BLaER1 (cell line): ENCODE measurements at regions not wholly inside any gene's neighbourhood (a gene's known extent, or its start where the extent isn't known, plus 50 kb on each side); places are given as distances from the start of the nearest gene placed in this dataset.
A peak's percentile ranks its signal among the peaks of the same experiment; 100 is the strongest.

Experiments used
- H3K27ac ChIP-seq: shearing (Covaris generic); formaldehyde crosslinking; 2 replicates; pipeline ENCODE4 v1.8.1; 2022
- H3K27me3 ChIP-seq: shearing (Covaris generic); formaldehyde crosslinking; 2 replicates; pipeline ENCODE4 v1.8.1; 2022
- H3K36me3 ChIP-seq: shearing (Covaris generic); formaldehyde crosslinking; 2 replicates; pipeline ENCODE4 v1.8.1; 2022
- H3K4me1 ChIP-seq: shearing (Covaris generic); formaldehyde crosslinking; 2 replicates; pipeline ENCODE4 v1.8.1; 2022
- H3K4me2 ChIP-seq: shearing (Covaris generic); formaldehyde crosslinking; 2 replicates; pipeline ENCODE4 v1.8.1; 2022
- H3K4me3 ChIP-seq: shearing (Covaris generic); formaldehyde crosslinking; 2 replicates; pipeline ENCODE4 v1.8.1; 2022
- H3K9ac ChIP-seq: shearing (Covaris generic); formaldehyde crosslinking; 2 replicates; pipeline ENCODE4 v1.8.1; 2022
- H3K9me3 ChIP-seq: shearing (Covaris generic); formaldehyde crosslinking; 2 replicates; pipeline ENCODE4 v1.8.1; 2022
- H4K20me1 ChIP-seq: shearing (Covaris generic); formaldehyde crosslinking; 2 replicates; pipeline ENCODE4 v1.8.1; 2022
- Cebpa-rat ChIP-seq: shearing (Covaris generic); IDR thresholded peaks from 2 replicates; pipeline ENCODE4 v1.8.1; 2022

DNA sequence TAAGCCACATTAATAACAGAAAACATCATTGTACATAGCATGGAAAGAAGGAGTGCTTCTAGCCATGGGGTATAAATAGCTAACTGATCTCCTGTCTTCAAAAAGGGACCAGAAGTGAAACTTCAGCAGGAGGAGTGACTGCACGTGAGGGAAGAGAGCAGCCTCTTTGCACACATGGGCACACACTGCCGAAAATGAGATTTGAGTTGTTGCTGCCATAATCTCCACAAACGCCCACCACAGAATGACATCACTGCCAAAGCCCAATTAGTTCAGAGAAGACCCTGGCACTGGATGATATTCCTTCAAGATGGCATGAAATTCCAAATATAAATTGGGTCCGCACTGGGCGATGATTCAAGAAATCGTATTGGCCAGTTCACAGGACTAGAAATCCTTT lies 238.9 kb upstream of the NR4A3 start:
- Histone ChIP-seq H4K20me1 (no peaks in the 10 kb centered on the region), H3K27ac (no peak overlapping the region), H3K9me3 (peaks cover 8% of the 10 kb centered on the region; the same call in 1 of the 2 replicates), H3K4me2 (peak overlapping the region; percentile 42), H3K4me3 (no peak overlapping the region), H3K4me1 (peaks cover 20% of the 10 kb centered on the region), H3K27me3 (no peaks in the 10 kb centered on the region), H3K9ac (no peak overlapping the region), H3K36me3 (no peaks in the 10 kb centered on the region)
- no peak for TF ChIP-seq Cebpa-rat

DNA sequence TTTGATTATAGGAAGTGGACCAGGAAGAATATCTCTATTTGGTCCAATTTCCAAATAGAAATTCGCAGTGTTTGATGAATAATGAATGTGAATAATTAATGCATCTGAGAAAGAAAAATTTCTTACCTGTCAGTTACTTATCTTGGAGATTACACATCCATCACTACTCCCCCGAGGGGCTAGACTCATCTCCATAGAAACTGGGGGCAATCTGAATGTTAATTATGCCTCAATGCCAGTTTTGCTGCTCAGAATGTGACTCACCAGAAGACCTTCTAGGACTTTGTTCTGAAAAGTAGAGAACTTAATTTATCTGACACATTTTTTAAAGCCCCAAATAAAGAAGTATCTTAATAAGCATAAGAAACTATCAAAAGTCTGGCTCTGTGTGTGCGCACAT lies 233.4 kb upstream of the NR4A3 start:
- Histone ChIP-seq H3K27ac (no peak overlapping the region), H3K36me3 (no peaks in the 10 kb centered on the region), H3K4me1 (peaks cover 11% of the 10 kb centered on the region), H3K4me3 (no peak overlapping the region), H3K4me2 (no peak overlapping the region), H3K27me3 (no peaks in the 10 kb centered on the region), H4K20me1 (no peaks in the 10 kb centered on the region), H3K9me3 (peaks cover 14% of the 10 kb centered on the region), H3K9ac (no peak overlapping the region)
- no peak for TF ChIP-seq Cebpa-rat

DNA sequence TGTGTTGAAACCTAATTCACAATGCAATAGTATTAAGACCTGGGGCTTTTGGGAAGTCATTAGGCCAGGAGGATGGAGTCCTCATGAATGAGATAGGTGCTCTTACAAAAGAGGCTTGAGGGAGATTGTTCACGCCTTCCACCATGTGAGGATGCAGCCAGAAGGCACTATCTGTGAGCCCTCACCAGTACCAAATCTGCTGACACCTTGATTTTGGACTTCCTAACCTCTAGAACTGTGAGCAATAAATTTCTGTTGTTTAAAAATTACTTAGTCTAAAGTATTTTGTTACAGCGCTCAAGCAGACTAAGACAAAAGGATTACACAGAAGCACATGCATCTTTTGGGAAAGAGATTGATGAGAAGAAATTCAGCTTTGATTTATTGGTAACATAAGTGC lies 232.9 kb upstream of the NR4A3 start:
- Histone ChIP-seq H3K27ac (no peak overlapping the region), H3K4me2 (no peak overlapping the region), H3K36me3 (no peaks in the 10 kb centered on the region), H3K27me3 (no peaks in the 10 kb centered on the region), H3K4me1 (peaks cover 11% of the 10 kb centered on the region), H4K20me1 (no peaks in the 10 kb centered on the region), H3K9ac (no peak overlapping the region), H3K9me3 (peaks cover 13% of the 10 kb centered on the region), H3K4me3 (no peak overlapping the region)
- TF ChIP-seq Cebpa-rat = no peak

DNA sequence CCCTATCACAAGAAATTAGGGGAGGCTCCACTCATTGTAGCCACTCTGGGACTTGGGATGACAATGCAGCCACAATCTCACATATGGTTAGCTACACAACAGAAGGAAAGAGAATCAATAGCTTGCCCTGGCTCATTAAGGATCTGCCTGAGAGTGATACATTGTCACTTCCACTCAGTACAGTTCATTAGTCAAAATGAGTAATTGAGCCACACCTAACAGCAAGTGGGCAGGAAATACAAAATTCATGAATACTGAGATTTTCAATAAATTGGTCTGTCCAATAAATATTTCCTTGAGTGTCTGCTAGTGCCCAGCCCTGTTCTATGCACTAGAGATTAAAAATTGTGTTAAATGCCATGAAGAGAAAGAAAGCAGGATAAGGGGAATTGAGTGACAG lies 231.3 kb upstream of the NR4A3 start:
- H3K4me2 ChIP-seq = peak overlapping the region; percentile 53

DNA sequence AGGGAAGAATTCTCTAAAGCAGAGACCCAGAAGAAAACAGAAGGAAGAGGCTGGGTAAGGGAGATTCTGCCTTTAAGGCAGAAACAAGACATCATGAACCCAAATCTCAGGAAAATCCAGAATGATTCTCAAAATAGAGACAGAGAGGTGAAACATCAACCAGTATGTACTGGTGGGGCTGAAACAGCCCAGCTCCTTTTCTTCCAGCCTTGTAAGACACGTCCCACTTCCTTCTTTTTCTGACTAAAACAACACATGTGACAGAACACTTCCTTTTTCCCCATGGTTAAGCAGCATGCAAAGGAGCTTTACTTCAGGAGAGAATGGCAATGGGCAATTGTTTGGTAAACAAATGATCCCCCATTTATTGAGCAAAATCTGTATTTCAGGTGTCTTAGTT lies 230.8 kb upstream of the NR4A3 start:
- Histone ChIP-seq H3K4me1 (peaks cover 16% of the 10 kb centered on the region), H3K27ac (peak overlapping the region; percentile 60; the same call in 1 of the 2 replicates), H3K9ac (no peak overlapping the region), H3K4me3 (no peak overlapping the region), H3K36me3 (no peaks in the 10 kb centered on the region), H4K20me1 (no peaks in the 10 kb centered on the region), H3K4me2 (peak overlapping the region; percentile 53), H3K9me3 (peaks cover 6% of the 10 kb centered on the region; the same call in 1 of the 2 replicates), H3K27me3 (no peaks in the 10 kb centered on the region)
- TF ChIP-seq Cebpa-rat = no peak

More for the DNA sequence above, 231.3 kb upstream of the NR4A3 start:
- Histone ChIP-seq H3K36me3 (no peaks in the 10 kb centered on the region), H3K4me3 (no peak overlapping the region), H3K4me1 (peaks cover 11% of the 10 kb centered on the region), H3K27me3 (no peaks in the 10 kb centered on the region), H3K9ac (no peak overlapping the region), H3K27ac (peak overlapping the region; percentile 60; the same call in 1 of the 2 replicates), H3K9me3 (peaks cover 6% of the 10 kb centered on the region; the same call in 1 of the 2 replicates), H4K20me1 (no peaks in the 10 kb centered on the region)
- no peak for TF ChIP-seq Cebpa-rat

DNA sequence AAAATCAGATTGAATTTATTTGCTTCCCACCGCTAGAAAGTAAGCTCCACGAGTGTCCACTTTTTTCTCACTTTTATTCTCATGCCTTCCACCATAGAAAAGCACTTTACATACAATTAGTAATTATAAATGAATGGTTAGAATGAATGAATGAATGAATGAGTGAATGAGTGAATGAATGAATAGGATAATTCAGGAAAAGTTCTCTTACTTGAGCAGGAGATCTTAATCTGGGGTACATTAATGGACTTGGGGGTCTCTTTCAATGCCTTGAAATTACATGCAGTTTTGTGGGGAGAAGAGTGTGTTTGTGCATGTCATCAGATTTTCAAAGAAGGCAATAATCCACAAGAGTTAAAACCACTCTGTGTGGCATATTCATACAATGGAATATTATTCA lies 229.9 kb upstream of the NR4A3 start:
- H3K36me3 ChIP-seq = no peaks in the 10 kb centered on the region
- no peak overlapping the region for H3K4me3 ChIP-seq
- H3K9ac ChIP-seq = no peak overlapping the region
- no peaks in the 10 kb centered on the region for H4K20me1 ChIP-seq
- no peak overlapping the region for H3K4me2 ChIP-seq
- H3K9me3 ChIP-seq = peaks cover 6% of the 10 kb centered on the region; the same call in 1 of the 2 replicates
- no peak overlapping the region for H3K27ac ChIP-seq
- no peaks in the 10 kb centered on the region for H3K27me3 ChIP-seq
- peaks cover 17% of the 10 kb centered on the region for H3K4me1 ChIP-seq
- no peak for TF ChIP-seq Cebpa-rat

DNA sequence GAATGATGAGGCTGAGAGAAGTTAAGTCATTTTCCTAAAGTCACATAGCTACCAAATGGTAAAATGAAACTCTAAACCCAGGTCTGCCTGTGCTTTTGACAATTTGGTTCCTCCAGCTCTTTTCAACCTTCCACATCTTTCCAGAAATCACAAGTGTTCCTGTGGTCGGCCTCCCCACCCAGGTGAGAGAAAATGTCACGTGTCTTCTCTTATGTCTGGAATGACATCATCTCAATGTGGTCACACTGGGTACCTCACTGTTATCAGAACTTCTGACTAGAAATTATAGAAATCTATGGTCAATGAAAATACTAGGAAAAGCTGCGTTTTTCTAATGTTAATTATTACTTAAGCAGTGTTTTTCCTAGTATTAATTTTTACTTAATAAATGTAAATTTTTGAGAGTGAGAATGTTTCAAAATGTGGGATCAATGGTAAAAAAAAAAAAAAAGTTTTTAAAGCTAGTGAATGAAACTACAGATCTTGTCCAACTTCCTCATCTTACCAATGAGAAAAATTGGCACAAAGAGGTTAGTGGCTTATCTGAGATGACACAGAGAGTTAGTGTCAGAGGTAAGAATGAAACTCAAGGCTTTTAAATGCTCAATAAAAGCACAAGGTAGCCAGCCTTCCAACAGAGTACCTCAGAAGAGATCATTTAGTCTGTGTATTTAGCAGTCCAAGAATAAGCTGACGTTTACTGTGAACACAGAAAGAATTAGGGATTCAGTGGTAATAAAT lies 228.7 kb upstream of the NR4A3 start:
- H3K36me3 ChIP-seq = no peaks in the 10 kb centered on the region
- no peak for TF ChIP-seq Cebpa-rat

DNA sequence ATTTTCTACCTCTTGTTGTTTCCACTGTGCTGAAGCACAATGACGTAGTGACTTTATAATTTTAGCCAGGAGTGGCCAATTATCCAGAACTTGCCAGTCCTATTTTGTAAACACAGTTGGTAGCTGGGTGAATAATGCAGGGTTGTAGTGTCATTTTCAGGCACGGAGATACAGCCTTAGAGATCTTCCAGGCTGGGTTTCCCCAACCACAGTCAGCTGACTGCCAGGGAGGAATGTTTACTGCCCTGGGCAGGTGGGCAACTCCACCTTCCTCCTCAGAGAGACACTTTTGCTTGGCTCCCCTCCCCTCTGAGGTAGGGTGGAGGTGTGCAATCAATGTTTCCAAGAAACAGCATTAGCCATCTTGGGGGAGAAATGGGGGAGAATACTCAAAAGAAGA lies 228.1 kb upstream of the NR4A3 start:
- no peaks in the 10 kb centered on the region for H4K20me1 ChIP-seq
- H3K27me3 ChIP-seq = no peaks in the 10 kb centered on the region
- H3K4me3 ChIP-seq = no peak overlapping the region
- no peaks in the 10 kb centered on the region for H3K36me3 ChIP-seq
- H3K9me3 ChIP-seq = peaks cover 6% of the 10 kb centered on the region; the same call in 1 of the 2 replicates
- no peak overlapping the region for H3K4me2 ChIP-seq
- no peak overlapping the region for H3K9ac ChIP-seq
- TF ChIP-seq Cebpa-rat = no peak
- H3K4me1 ChIP-seq = peaks cover 17% of the 10 kb centered on the region
- H3K27ac ChIP-seq = no peak overlapping the region

More for the DNA sequence above, 228.7 kb upstream of the NR4A3 start:
- peaks cover 17% of the 10 kb centered on the region for H3K4me1 ChIP-seq
- H3K27me3 ChIP-seq = no peaks in the 10 kb centered on the region
- H3K27ac ChIP-seq = no peak overlapping the region
- no peak overlapping the region for H3K4me3 ChIP-seq
- no peak overlapping the region for H3K9ac ChIP-seq
- H3K9me3 ChIP-seq = peaks cover 6% of the 10 kb centered on the region; the same call in 1 of the 2 replicates
- H3K4me2 ChIP-seq = no peak overlapping the region
- no peaks in the 10 kb centered on the region for H4K20me1 ChIP-seq

DNA sequence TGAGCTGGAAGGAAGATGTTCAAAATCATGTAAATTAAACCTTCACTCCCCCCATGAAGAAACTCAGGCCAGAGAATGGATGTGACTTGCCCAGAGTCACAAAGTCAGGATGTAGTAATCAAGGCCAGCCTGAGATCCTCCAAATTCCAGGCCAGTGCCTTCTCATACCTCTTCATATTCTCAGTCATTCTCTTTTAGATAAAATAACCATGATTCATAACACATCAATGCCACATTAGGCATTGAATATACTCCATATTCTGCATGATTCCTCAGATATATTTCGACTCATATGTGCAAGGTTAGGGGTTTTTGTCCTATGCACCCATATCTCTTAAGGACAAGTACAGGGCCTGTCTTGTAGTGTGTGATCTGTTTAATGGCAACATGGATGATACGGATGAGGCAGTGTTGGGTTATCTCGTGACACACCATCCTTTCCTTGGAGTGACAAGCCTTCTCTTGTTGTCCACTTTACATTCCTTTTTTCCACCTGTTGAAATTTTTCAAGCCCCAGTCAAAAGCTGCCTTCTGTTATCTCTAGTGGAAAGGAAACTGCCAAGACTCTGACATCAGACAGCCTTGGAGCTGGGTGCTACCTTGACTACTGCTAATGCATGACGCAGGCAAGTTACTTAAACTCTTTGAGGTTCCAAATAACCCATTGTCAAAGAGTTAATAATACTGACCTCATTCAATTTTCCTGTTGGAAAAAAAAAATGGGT lies 227.5 kb upstream of the NR4A3 start:
- Histone ChIP-seq H3K4me2 (no peak overlapping the region), H3K9ac (no peak overlapping the region), H3K27ac (no peak overlapping the region), H3K36me3 (no peaks in the 10 kb centered on the region), H3K9me3 (peaks cover 6% of the 10 kb centered on the region; the same call in 1 of the 2 replicates), H3K4me3 (no peak overlapping the region), H4K20me1 (no peaks in the 10 kb centered on the region), H3K27me3 (no peaks in the 10 kb centered on the region), H3K4me1 (peaks cover 17% of the 10 kb centered on the region)
- no peak for TF ChIP-seq Cebpa-rat

DNA sequence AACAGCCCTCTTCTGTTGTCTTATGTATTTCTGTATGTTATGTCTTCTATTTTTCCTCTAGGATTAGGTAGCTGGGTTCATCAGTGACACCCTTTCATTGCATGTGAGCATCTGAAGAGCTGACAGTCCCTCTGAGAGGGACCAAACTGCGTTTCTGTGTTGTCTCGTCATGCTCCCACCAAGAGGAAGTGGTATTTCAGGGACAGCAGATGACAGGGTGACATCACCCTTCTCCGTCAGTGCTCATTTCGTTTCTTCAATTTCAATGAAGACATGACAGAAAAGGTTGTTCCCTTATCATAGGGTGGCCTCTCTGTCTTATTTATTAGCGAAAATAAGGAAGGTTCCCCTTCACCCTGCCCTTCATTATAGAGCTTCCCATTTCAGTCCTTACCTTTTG lies 225.9 kb upstream of the NR4A3 start:
- Histone ChIP-seq H3K9ac (no peak overlapping the region), H3K4me2 (peak overlapping the region; percentile 21; the same call in 1 of the 2 replicates), H3K36me3 (no peaks in the 10 kb centered on the region), H3K9me3 (no peaks in the 10 kb centered on the region), H4K20me1 (no peaks in the 10 kb centered on the region), H3K4me1 (peaks cover 12% of the 10 kb centered on the region), H3K27ac (no peak overlapping the region), H3K27me3 (no peaks in the 10 kb centered on the region), H3K4me3 (no peak overlapping the region)
- TF ChIP-seq Cebpa-rat = no peak
